Pancreas (tissue), 10 donors: ENCODE measurements at regions not wholly inside any gene's neighbourhood (a gene's known extent, or its start where the extent isn't known, plus 50 kb on each side); places are given as distances from the start of the nearest gene placed in this dataset.

Experiments used
- ATAC-seq, 4 donors: fragments of 200-7000 bp; cut with Tn5 transposase; one replicate each; pipeline versions ENCODE4 v1.8.0 to v1.9.1; 2020; ENCODE audit warnings: mild to moderate bottlenecking in 4 of 4, moderate library complexity in 4 of 4
- DNase-seq, 6 donors: peaks; one replicate each; pipeline ENCODE4 v3.0.0-alpha.2; 2020
- FAIRE-seq: peaks from 2 replicates; lab custom pipeline; 2012; peaks lifted over from hg19 to GRCh38; lab: Jason Lieb, UNC
- H3K27ac ChIP-seq, 4 donors: fragments of 200-600 bp; sonication (generic); 1 replicate in 3 of 4; 2 replicates in 1 of 4; pipeline versions ENCODE4 v1.5.0 to v1.8.0; 2020
- H3K27me3 ChIP-seq, 4 donors: fragments of 200-600 bp; one replicate each; pipeline ENCODE4 v1.8.0; 2021
- H3K36me3 ChIP-seq, 3 donors: fragments of 200-600 bp; sonication (generic) in 1 of 3; one replicate each; pipeline versions ENCODE4 v1.5.0 to v1.8.0; 2020 to 2021
- H3K4me1 ChIP-seq, 3 donors: fragments of 200-600 bp; one replicate each; pipeline ENCODE4 v1.8.0; 2021
- H3K4me3 ChIP-seq, 4 donors: fragments of 200-600 bp; sonication (generic) in 2 of 4; one replicate each; pipeline versions ENCODE4 v1.5.0 to v1.8.0; 2020 to 2021
- H3K9me3 ChIP-seq, 4 donors: fragments of 200-600 bp; one replicate each; pipeline ENCODE4 v1.8.0; 2021
- CTCF ChIP-seq, 4 donors: fragments of 200-600 bp; sonication (generic) in 3 of 4; IDR thresholded peaks; one replicate each; pipeline versions ENCODE4 v1.5.0 to v1.8.0; 2021; ENCODE audit warnings: antibody characterized with exemption in 4 of 4
- WGBS, 2 donors: extraction: QIAGEN DNeasy Blood & Tissue Kit; methylation state at CpG; one replicate each; pipeline ENCODE4 v1.1.7; 2013; 5-methylcytosine and 5-hydroxymethylcytosine counted together
- intact Hi-C, 3 donors: fragments of 100-400 bp; cut with DNase I; formaldehyde crosslinking; loops; one replicate each; pipeline versions ENCODE4 v1.11.1 to v1.14.2; 2022
- donor health status: healthy with polysubstance abuse.
- donor health status: DM: no; HTN: no; CAD: no; lungs with moderate emphysema.
- donor health status: DM: no; HTN: no; CAD: no.
- donor health status: control.
- donor health status: control.
- donor health status: Bipolar disorder and iron deficiency.
- donor health status: DM: yes; HTN: yes; CAD: no.
- donor health status: DM: no; HTN: no; CAD: no.
- donor health status: DM: no; HTN: no; CAD: no.
- donor health status: DM: yes; HTN: yes; CAD: no.

- ATAC-seq (no peak), DNase-seq (no peak), FAIRE-seq (no peak)
- Histone ChIP-seq H3K9me3 (peaks cover 0 to 3% (median 0%) of the 10 kb centered on the region in 4 donors), H3K4me3 (no peak overlapping the region), H3K36me3 (no peaks in the 10 kb centered on the region), H3K27me3 (no peaks in the 10 kb centered on the region), H3K27ac (no peak overlapping the region), H3K4me1 (no peaks in the 10 kb centered on the region)
- 90 to 100% methylated on average over 1 of the region's 1 CpG for WGBS, 2 donors
- no peak for TF ChIP-seq CTCF (IDR thresholded peaks at IDR 0.05)
- intact Hi-C loops = no loop called here
Measured at GRCh38 chr2:60149176-60149575, 404.3 kb downstream of the BCL11A start.

GRCh38 chr2:60148716-60149115 lies 404.7 kb downstream of the BCL11A start:
- DNase-seq (no peak), FAIRE-seq (no peak), ATAC-seq (no peak)
- no peak for TF ChIP-seq CTCF (IDR thresholded peaks at IDR 0.05)
- 79 to 92% methylated on average over 4 of the region's 4 CpGs for WGBS, 2 donors
- Histone ChIP-seq H3K9me3 (peaks cover 0 to 3% (median 0%) of the 10 kb centered on the region in 4 donors), H3K27ac (no peak overlapping the region), H3K4me3 (no peak overlapping the region), H3K27me3 (no peaks in the 10 kb centered on the region), H3K4me1 (no peaks in the 10 kb centered on the region), H3K36me3 (no peaks in the 10 kb centered on the region)
- intact Hi-C loops = no loop called here

GRCh38 chr2:60140185-60140584 lies 413.3 kb downstream of the BCL11A start:
- TF ChIP-seq CTCF (IDR thresholded peaks at IDR 0.05) = no peak
- 81 to 89% methylated on average over 3 of the region's 3 CpGs for WGBS, 2 donors
- H3K36me3 ChIP-seq = no peaks in the 10 kb centered on the region
- intact Hi-C loops = no loop called here
- no peak for DNase-seq
- no peak for ATAC-seq
- H3K4me3 ChIP-seq = no peak overlapping the region
- no peak overlapping the region for H3K27ac ChIP-seq
- no peaks in the 10 kb centered on the region for H3K9me3 ChIP-seq
- no peaks in the 10 kb centered on the region for H3K4me1 ChIP-seq
- no peaks in the 10 kb centered on the region for H3K27me3 ChIP-seq
- no peak for FAIRE-seq

GRCh38 chr2:60136913-60137312 lies 416.5 kb downstream of the BCL11A start:
- ATAC-seq = no peak
- WGBS, 2 donors = 88 to 93% methylated on average over 2 of the region's 2 CpGs
- H3K4me1 ChIP-seq = no peaks in the 10 kb centered on the region
- H3K27ac ChIP-seq = no peak overlapping the region
- no peak for FAIRE-seq
- H3K9me3 ChIP-seq = no peaks in the 10 kb centered on the region
- intact Hi-C loops = no loop called here
- no peak overlapping the region for H3K4me3 ChIP-seq
- no peaks in the 10 kb centered on the region for H3K36me3 ChIP-seq
- no peaks in the 10 kb centered on the region for H3K27me3 ChIP-seq
- DNase-seq = no peak
- TF ChIP-seq CTCF (IDR thresholded peaks at IDR 0.05) = no peak

GRCh38 chr2:60127191-60127590 lies 426.3 kb downstream of the BCL11A start:
- WGBS, 2 donors = 81 to 84% methylated on average over 2 of the region's 2 CpGs
- no peak for FAIRE-seq
- intact Hi-C loops = no loop called here
- no peak for TF ChIP-seq CTCF (IDR thresholded peaks at IDR 0.05)
- no peak for ATAC-seq
- Histone ChIP-seq H3K36me3 (no peaks in the 10 kb centered on the region), H3K4me1 (no peaks in the 10 kb centered on the region), H3K27ac (no peak overlapping the region), H3K4me3 (no peak overlapping the region), H3K9me3 (no peaks in the 10 kb centered on the region), H3K27me3 (no peaks in the 10 kb centered on the region)
- no peak for DNase-seq
